BLaER1 (cell line): ENCODE measurements at regions not wholly inside any gene's neighbourhood (a gene's known extent, or its start where the extent isn't known, plus 50 kb on each side); places are given as distances from the start of the nearest gene placed in this dataset.

Experiments
- H3K27ac ChIP-seq: shearing (Covaris generic); formaldehyde crosslinking; 2 replicates; pipeline ENCODE4 v1.8.1; 2022
- H3K27me3 ChIP-seq: shearing (Covaris generic); formaldehyde crosslinking; 2 replicates; pipeline ENCODE4 v1.8.1; 2022
- H3K36me3 ChIP-seq: shearing (Covaris generic); formaldehyde crosslinking; 2 replicates; pipeline ENCODE4 v1.8.1; 2022
- H3K4me1 ChIP-seq: shearing (Covaris generic); formaldehyde crosslinking; 2 replicates; pipeline ENCODE4 v1.8.1; 2022
- H3K4me2 ChIP-seq: shearing (Covaris generic); formaldehyde crosslinking; 2 replicates; pipeline ENCODE4 v1.8.1; 2022
- H3K4me3 ChIP-seq: shearing (Covaris generic); formaldehyde crosslinking; 2 replicates; pipeline ENCODE4 v1.8.1; 2022
- H3K9ac ChIP-seq: shearing (Covaris generic); formaldehyde crosslinking; 2 replicates; pipeline ENCODE4 v1.8.1; 2022
- H3K9me3 ChIP-seq: shearing (Covaris generic); formaldehyde crosslinking; 2 replicates; pipeline ENCODE4 v1.8.1; 2022
- H4K20me1 ChIP-seq: shearing (Covaris generic); formaldehyde crosslinking; 2 replicates; pipeline ENCODE4 v1.8.1; 2022
- Cebpa-rat ChIP-seq: shearing (Covaris generic); IDR thresholded peaks from 2 replicates; pipeline ENCODE4 v1.8.1; 2022

- no peaks in the 10 kb centered on the region for H3K27me3 ChIP-seq
- no peak overlapping the region for H3K9ac ChIP-seq
- no peak for TF ChIP-seq Cebpa-rat
- H3K4me1 ChIP-seq: no peaks in the 10 kb centered on the region
- H4K20me1 ChIP-seq: no peaks in the 10 kb centered on the region
- peaks cover 33% of the 10 kb centered on the region for H3K9me3 ChIP-seq
- no peaks in the 10 kb centered on the region for H3K36me3 ChIP-seq
- H3K27ac ChIP-seq: no peak overlapping the region
- no peak overlapping the region for H3K4me3 ChIP-seq
- H3K4me2 ChIP-seq: no peak overlapping the region
These were observed 304.0 kb downstream of the ARHGAP12 start for GRCh38 chr10:31624611-31625010.

GRCh38 chr10:31623947-31624346, 304.7 kb downstream of the ARHGAP12 start:
- Histone ChIP-seq H3K4me3 (no peak overlapping the region), H3K9ac (no peak overlapping the region), H3K4me2 (no peak overlapping the region), H3K27me3 (no peaks in the 10 kb centered on the region), H3K27ac (no peak overlapping the region), H4K20me1 (no peaks in the 10 kb centered on the region), H3K36me3 (no peaks in the 10 kb centered on the region), H3K9me3 (peaks cover 33% of the 10 kb centered on the region), H3K4me1 (no peaks in the 10 kb centered on the region)
- no peak for TF ChIP-seq Cebpa-rat

GRCh38 chr10:31623466-31623865, 304.4 kb downstream of the ZEB1 start:
- Histone ChIP-seq H3K4me2 (no peak overlapping the region), H3K36me3 (no peaks in the 10 kb centered on the region), H4K20me1 (no peaks in the 10 kb centered on the region), H3K9ac (no peak overlapping the region), H3K27me3 (no peaks in the 10 kb centered on the region), H3K27ac (no peak overlapping the region), H3K4me1 (no peaks in the 10 kb centered on the region), H3K9me3 (peaks cover 33% of the 10 kb centered on the region), H3K4me3 (no peak overlapping the region)
- TF ChIP-seq Cebpa-rat: no peak

DNA sequence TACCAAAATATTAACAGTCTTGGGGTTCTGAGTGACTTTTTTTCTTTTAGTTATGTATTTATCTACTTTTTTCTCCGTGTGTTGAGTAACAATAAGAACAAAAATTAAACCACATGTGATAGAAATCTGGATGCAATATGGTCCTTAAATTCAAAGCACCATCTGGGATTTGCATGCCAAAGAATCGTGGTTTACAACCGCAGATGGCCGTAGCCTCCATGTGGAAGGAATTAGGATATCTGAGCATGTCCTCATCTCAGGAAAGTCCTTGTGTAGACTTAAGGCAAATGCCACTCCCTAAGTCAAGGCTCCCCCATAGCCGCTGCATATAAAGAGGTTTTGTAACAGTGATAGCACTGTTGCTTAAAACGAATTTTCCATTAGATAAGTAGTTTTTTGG, 304.0 kb downstream of the ZEB1 start:
- H3K27me3 ChIP-seq: no peaks in the 10 kb centered on the region
- H3K4me2 ChIP-seq: no peak overlapping the region
- peaks cover 33% of the 10 kb centered on the region for H3K9me3 ChIP-seq
- no peak overlapping the region for H3K4me3 ChIP-seq
- no peak overlapping the region for H3K9ac ChIP-seq
- H4K20me1 ChIP-seq: no peaks in the 10 kb centered on the region
- TF ChIP-seq Cebpa-rat: no peak
- H3K4me1 ChIP-seq: no peaks in the 10 kb centered on the region
- no peaks in the 10 kb centered on the region for H3K36me3 ChIP-seq
- H3K27ac ChIP-seq: no peak overlapping the region

DNA sequence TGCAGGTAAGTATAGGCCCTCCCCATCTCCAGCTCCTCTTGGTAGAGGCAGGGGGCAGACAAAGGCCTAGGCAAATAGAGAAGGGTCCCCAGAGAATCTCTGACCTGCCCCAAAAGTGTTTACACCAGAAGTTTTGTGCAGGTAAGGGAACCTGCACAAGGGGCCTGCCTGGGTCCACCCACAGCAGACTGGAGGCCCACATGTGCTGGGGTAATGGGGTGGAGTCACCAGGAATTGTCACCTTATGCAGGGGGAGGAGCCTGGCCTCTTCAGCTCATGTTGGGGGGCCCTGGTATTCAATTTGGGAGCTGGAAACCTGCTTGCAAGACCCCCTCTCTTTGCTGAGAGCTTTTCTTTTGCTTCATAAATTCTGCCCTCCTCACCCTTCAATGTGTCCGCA, 302.7 kb downstream of the ZEB1 start:
- no peak for TF ChIP-seq Cebpa-rat
- Histone ChIP-seq H3K9ac (no peak overlapping the region), H3K27me3 (no peaks in the 10 kb centered on the region), H3K9me3 (peaks cover 25% of the 10 kb centered on the region), H3K4me1 (no peaks in the 10 kb centered on the region), H3K27ac (no peak overlapping the region), H3K4me3 (no peak overlapping the region), H3K36me3 (no peaks in the 10 kb centered on the region), H3K4me2 (no peak overlapping the region), H4K20me1 (no peaks in the 10 kb centered on the region)

DNA sequence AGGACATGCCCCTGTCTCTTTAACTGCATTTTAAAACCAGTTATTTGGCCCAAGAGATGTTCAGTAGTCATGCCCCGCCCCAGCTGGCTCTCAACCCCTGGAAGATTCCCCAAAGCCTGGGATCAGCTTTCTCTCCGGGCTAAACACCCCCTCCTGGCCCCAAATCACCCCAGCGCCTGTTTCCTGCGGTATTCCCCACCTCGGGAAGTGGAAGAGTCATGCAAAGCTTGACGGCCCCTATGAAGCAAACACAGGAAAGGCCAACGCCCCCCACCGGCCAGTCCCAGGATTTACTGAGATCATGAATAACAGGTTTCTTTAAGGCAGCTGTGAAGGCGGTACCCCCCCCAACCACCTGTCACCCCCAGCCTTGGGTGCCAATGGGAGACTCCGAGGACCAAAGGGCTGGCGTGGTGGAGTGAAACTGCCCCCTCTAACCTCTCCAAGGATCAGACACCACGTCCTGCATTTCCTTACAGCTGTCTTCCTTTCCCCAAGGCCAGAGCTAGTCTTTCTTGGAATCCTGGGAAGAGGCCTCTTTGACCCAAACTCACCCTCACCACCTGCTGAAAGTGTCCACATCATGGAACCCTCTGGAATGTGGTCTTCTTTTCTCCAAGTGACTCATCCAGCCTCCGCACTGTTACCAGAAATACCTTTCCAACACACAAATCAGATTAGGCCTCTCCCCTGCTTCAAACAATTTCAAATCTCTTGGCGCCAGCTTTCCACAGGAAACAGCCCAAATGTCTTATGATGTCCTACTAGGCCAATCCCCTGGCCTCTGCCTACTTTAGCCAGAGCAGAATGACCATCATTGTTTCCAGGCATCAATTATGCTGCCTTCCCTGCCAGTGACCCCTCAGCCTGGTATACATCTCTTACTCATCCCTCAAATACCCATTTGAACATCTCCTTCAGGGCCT, 301.5 kb downstream of the ZEB1 start:
- Histone ChIP-seq H3K9ac (no peak overlapping the region), H3K4me2 (no peak overlapping the region), H3K4me1 (no peaks in the 10 kb centered on the region), H4K20me1 (no peaks in the 10 kb centered on the region), H3K36me3 (no peaks in the 10 kb centered on the region), H3K4me3 (no peak overlapping the region), H3K27me3 (no peaks in the 10 kb centered on the region), H3K9me3 (peaks cover 14% of the 10 kb centered on the region; the same call in 1 of the 2 replicates), H3K27ac (no peak overlapping the region)
- TF ChIP-seq Cebpa-rat: no peak

- H3K4me2 ChIP-seq: no peak overlapping the region
These were observed 300.6 kb downstream of the ZEB1 start for GRCh38 chr10:31619531-31620061.

GRCh38 chr10:31618541-31619291, 299.7 kb downstream of the ZEB1 start:
- no peaks in the 10 kb centered on the region for H3K4me1 ChIP-seq
- no peak overlapping the region for H3K9ac ChIP-seq
- H3K4me2 ChIP-seq: no peak overlapping the region
- H4K20me1 ChIP-seq: no peaks in the 10 kb centered on the region
- TF ChIP-seq Cebpa-rat: no peak
- H3K27ac ChIP-seq: no peak overlapping the region
- H3K9me3 ChIP-seq: 0 out of 2 replicates have a peak, but pooled peaks cover 5% of the 10 kb centered on the region
- no peak overlapping the region for H3K4me3 ChIP-seq
- H3K36me3 ChIP-seq: no peaks in the 10 kb centered on the region
- H3K27me3 ChIP-seq: no peaks in the 10 kb centered on the region

More at GRCh38 chr10:31619531-31620061, 300.6 kb downstream of the ZEB1 start:
- no peak overlapping the region for H3K27ac ChIP-seq
- no peaks in the 10 kb centered on the region for H3K27me3 ChIP-seq
- H3K4me1 ChIP-seq: no peaks in the 10 kb centered on the region
- H3K36me3 ChIP-seq: no peaks in the 10 kb centered on the region
- TF ChIP-seq Cebpa-rat: no peak
- no peaks in the 10 kb centered on the region for H4K20me1 ChIP-seq
- H3K9me3 ChIP-seq: peaks cover 12% of the 10 kb centered on the region; the same call in 1 of the 2 replicates
- no peak overlapping the region for H3K9ac ChIP-seq
- H3K4me3 ChIP-seq: no peak overlapping the region

- H3K27me3 ChIP-seq: no peaks in the 10 kb centered on the region
- H4K20me1 ChIP-seq: no peaks in the 10 kb centered on the region
- no peak overlapping the region for H3K27ac ChIP-seq
- H3K4me2 ChIP-seq: no peak overlapping the region
- H3K36me3 ChIP-seq: no peaks in the 10 kb centered on the region
- H3K9me3 ChIP-seq: 0 out of 2 replicates have a peak, but pooled peaks cover 5% of the 10 kb centered on the region
- H3K4me1 ChIP-seq: no peaks in the 10 kb centered on the region
- H3K4me3 ChIP-seq: no peak overlapping the region
- no peak for TF ChIP-seq Cebpa-rat
- no peak overlapping the region for H3K9ac ChIP-seq
These were observed 298.7 kb downstream of the ZEB1 start for GRCh38 chr10:31617757-31618156.

GRCh38 chr10:31617133-31617532, 298.1 kb downstream of the ZEB1 start:
- Histone ChIP-seq H3K27me3 (no peaks in the 10 kb centered on the region), H4K20me1 (no peaks in the 10 kb centered on the region), H3K36me3 (no peaks in the 10 kb centered on the region), H3K9ac (no peak overlapping the region), H3K27ac (no peak overlapping the region), H3K4me1 (peaks cover under 1% of the 10 kb centered on the region), H3K4me2 (no peak overlapping the region), H3K9me3 (0 out of 2 replicates have a peak, but pooled peaks cover 5% of the 10 kb centered on the region), H3K4me3 (no peak overlapping the region)
- TF ChIP-seq Cebpa-rat: no peak
